ENCODE measurements at regions not wholly inside any gene's neighbourhood (a gene's known extent, or its start where the extent isn't known, plus 50 kb on each side); places are given as distances from the start of the nearest gene placed in this dataset.

- Histone ChIP-seq H3K27ac (ENCODE audit: poor library complexity, severe bottlenecking) (no peak overlapping the region), H3K4me1 (ENCODE audit: insufficient read depth, poor library complexity, severe bottlenecking) (no peaks in the 10 kb centered on the region), H3K4me3 (ENCODE audit: severe bottlenecking) (no peak overlapping the region), H3K36me3 (ENCODE audit: low read depth) (no peaks in the 10 kb centered on the region), H3K27me3 (ENCODE audit: insufficient read depth, poor library complexity, severe bottlenecking) (no peaks in the 10 kb centered on the region), H3K9me3 (ENCODE audit: severe bottlenecking) (no peaks in the 10 kb centered on the region)
- ATAC-seq (ENCODE audit: low read depth) = no peak
- no peak for DNase-seq (ENCODE audit: low spot score)
- TF ChIP-seq CTCF (IDR thresholded peaks at IDR 0.05; ENCODE audit: poor library complexity, severe bottlenecking) = no peak
These were observed 288.8 kb upstream of the C11orf87 start for GRCh38 chr11:109133159-109133558.

- ATAC-seq (ENCODE audit: low read depth) = no peak
- no peaks in the 10 kb centered on the region for H3K27me3 ChIP-seq (ENCODE audit: insufficient read depth, poor library complexity, severe bottlenecking)
- H3K36me3 ChIP-seq (ENCODE audit: low read depth) = no peaks in the 10 kb centered on the region
- TF ChIP-seq CTCF (IDR thresholded peaks at IDR 0.05; ENCODE audit: poor library complexity, severe bottlenecking) = no peak
- H3K27ac ChIP-seq (ENCODE audit: poor library complexity, severe bottlenecking) = no peak overlapping the region
- no peak overlapping the region for H3K4me3 ChIP-seq (ENCODE audit: severe bottlenecking)
- no peaks in the 10 kb centered on the region for H3K4me1 ChIP-seq (ENCODE audit: insufficient read depth, poor library complexity, severe bottlenecking)
- no peak for DNase-seq (ENCODE audit: low spot score)
- no peaks in the 10 kb centered on the region for H3K9me3 ChIP-seq (ENCODE audit: severe bottlenecking)
These were observed 286.4 kb upstream of the C11orf87 start for GRCh38 chr11:109135627-109136026.

GRCh38 chr11:109138196-109138595 is 283.8 kb upstream of the C11orf87 start:
- H3K4me3 ChIP-seq (ENCODE audit: severe bottlenecking) = no peak overlapping the region
- no peaks in the 10 kb centered on the region for H3K4me1 ChIP-seq (ENCODE audit: insufficient read depth, poor library complexity, severe bottlenecking)
- TF ChIP-seq CTCF (IDR thresholded peaks at IDR 0.05; ENCODE audit: poor library complexity, severe bottlenecking) = no peak
- no peaks in the 10 kb centered on the region for H3K9me3 ChIP-seq (ENCODE audit: severe bottlenecking)
- peak; percentile 36; the same call in 1 of the 3 replicates for ATAC-seq (ENCODE audit: low read depth)
- DNase-seq (ENCODE audit: low spot score) = no peak
- H3K36me3 ChIP-seq (ENCODE audit: low read depth) = no peaks in the 10 kb centered on the region
- no peak overlapping the region for H3K27ac ChIP-seq (ENCODE audit: poor library complexity, severe bottlenecking)
- no peaks in the 10 kb centered on the region for H3K27me3 ChIP-seq (ENCODE audit: insufficient read depth, poor library complexity, severe bottlenecking)

GRCh38 chr11:109140426-109140825 is 281.6 kb upstream of the C11orf87 start:
- no peaks in the 10 kb centered on the region for H3K27me3 ChIP-seq (ENCODE audit: insufficient read depth, poor library complexity, severe bottlenecking)
- no peak overlapping the region for H3K4me3 ChIP-seq (ENCODE audit: severe bottlenecking)
- TF ChIP-seq CTCF (IDR thresholded peaks at IDR 0.05; ENCODE audit: poor library complexity, severe bottlenecking) = no peak
- H3K4me1 ChIP-seq (ENCODE audit: insufficient read depth, poor library complexity, severe bottlenecking) = no peaks in the 10 kb centered on the region
- H3K27ac ChIP-seq (ENCODE audit: poor library complexity, severe bottlenecking) = no peak overlapping the region
- no peaks in the 10 kb centered on the region for H3K9me3 ChIP-seq (ENCODE audit: severe bottlenecking)
- no peaks in the 10 kb centered on the region for H3K36me3 ChIP-seq (ENCODE audit: low read depth)
- no peak for ATAC-seq (ENCODE audit: low read depth)
- DNase-seq (ENCODE audit: low spot score) = no peak

GRCh38 chr11:109140857-109141515 is 281.0 kb upstream of the C11orf87 start:
- Histone ChIP-seq H3K27ac (ENCODE audit: poor library complexity, severe bottlenecking) (no peak overlapping the region), H3K4me1 (ENCODE audit: insufficient read depth, poor library complexity, severe bottlenecking) (no peaks in the 10 kb centered on the region), H3K9me3 (ENCODE audit: severe bottlenecking) (no peaks in the 10 kb centered on the region), H3K4me3 (ENCODE audit: severe bottlenecking) (no peak overlapping the region), H3K36me3 (ENCODE audit: low read depth) (no peaks in the 10 kb centered on the region), H3K27me3 (ENCODE audit: insufficient read depth, poor library complexity, severe bottlenecking) (no peaks in the 10 kb centered on the region)
- ATAC-seq (ENCODE audit: low read depth) (peak; percentile 29; the same call in 1 of the 3 replicates), DNase-seq (ENCODE audit: low spot score) (no peak)
- TF ChIP-seq CTCF (IDR thresholded peaks at IDR 0.05; ENCODE audit: poor library complexity, severe bottlenecking) = no peak
